Aorta (tissue), 5 donors: ENCODE measurements at regions not wholly inside any gene's neighbourhood (a gene's known extent, or its start where the extent isn't known, plus 50 kb on each side); places are given as distances from the start of the nearest gene placed in this dataset.
"Not testable (repeated sequence)": the region's sequence is repeated elsewhere in the genome, so short reads cannot be mapped to it uniquely, and the experiment has no call there.

Experiments
- ATAC-seq: fragments of 200-7000 bp; cut with Tn5 transposase; one replicate; pipeline ENCODE4 v1.9.1; 2022; ENCODE audit warnings: moderate library complexity; ENCODE audit not compliant: low FRiP score
- DNase-seq, 2 donors: peaks; one replicate each; pipeline ENCODE4 v3.0.0-alpha.2; 2020
- H3K27ac ChIP-seq, 2 donors: one replicate each; pipeline ENCODE4 v1.5.1; 2013; ENCODE audit warnings: low read length in 2 of 2, mild to moderate bottlenecking in 2 of 2, moderate library complexity in 2 of 2, control low read depth in 1 of 2, inconsistent platforms in 1 of 2, low read depth in 1 of 2
- H3K27me3 ChIP-seq, 2 donors: one replicate each; pipeline ENCODE4 v1.6.1; 2013; ENCODE audit warnings: control low read depth in 1 of 2, low read length in 1 of 2, mild to moderate bottlenecking in 1 of 2, moderate library complexity in 1 of 2; ENCODE audit not compliant: insufficient read depth in 2 of 2, control insufficient read depth in 1 of 2
- H3K36me3 ChIP-seq, 2 donors: one replicate each; pipeline ENCODE4 v1.6.1; 2013; ENCODE audit warnings: control low read depth in 1 of 2, low read length in 1 of 2, mild to moderate bottlenecking in 1 of 2; ENCODE audit not compliant: insufficient read depth in 2 of 2, control insufficient read depth in 1 of 2
- H3K4me1 ChIP-seq, 2 donors: one replicate each; pipeline ENCODE4 v1.6.1; 2013; ENCODE audit warnings: low read length in 2 of 2, control low read depth in 1 of 2, mild to moderate bottlenecking in 1 of 2, moderate library complexity in 1 of 2; ENCODE audit not compliant: insufficient read depth in 2 of 2, control insufficient read depth in 1 of 2
- H3K4me3 ChIP-seq, 2 donors: one replicate each; pipeline ENCODE4 v1.5.1; 2013; ENCODE audit warnings: low read length in 2 of 2, control low read depth in 1 of 2, mild to moderate bottlenecking in 1 of 2
- H3K9me3 ChIP-seq: one replicate; pipeline ENCODE4 v1.6.1; 2013; ENCODE audit warnings: mild to moderate bottlenecking, low read length; ENCODE audit not compliant: control insufficient read depth
- WGBS, 2 donors: extraction: QIAGEN DNeasy Blood & Tissue Kit; methylation state at CpG; one replicate each; pipeline ENCODE4 v1.1.7; 2013; 5-methylcytosine and 5-hydroxymethylcytosine counted together
- intact Hi-C, 2 donors: fragments of 100-400 bp; cut with DNase I; formaldehyde crosslinking; loops; one replicate each; pipeline versions ENCODE4 v1.14.2 to v1.15.0; 2022
- donor health status: healthy with polysubstance abuse.
- donor health status: Bipolar disorder and iron deficiency.
- donor health status: DM: no; HTN: no; CAD: no.
- donor health status: DM: no; HTN: no; CAD: no.
- donor health status: DM: yes; HTN: yes; CAD: no.

DNA sequence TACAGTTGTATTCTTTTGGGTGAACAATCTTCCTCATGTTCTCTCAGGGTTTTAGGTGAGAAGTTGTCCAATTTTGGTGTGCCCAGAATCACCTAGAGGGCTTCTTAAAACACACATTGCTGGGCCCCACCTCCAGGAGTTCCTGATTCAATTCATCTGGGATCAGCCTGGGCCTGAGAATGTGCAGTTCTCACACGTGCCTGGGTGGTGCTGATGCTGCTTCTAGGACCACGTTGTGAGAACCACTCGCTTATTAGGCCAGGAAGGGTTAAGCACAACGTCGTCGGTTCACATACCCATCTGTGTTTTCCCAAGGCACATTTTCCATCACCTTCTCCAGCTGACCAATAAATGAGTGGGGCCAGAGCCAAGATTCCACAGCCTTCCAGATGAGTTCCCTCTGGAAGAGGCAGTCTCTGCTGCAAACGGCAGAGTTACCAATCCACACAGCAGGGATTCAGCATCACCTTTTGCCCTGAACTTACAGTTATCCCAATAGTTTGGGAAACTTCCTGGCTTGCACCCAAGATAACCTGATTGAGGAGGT is 277.7 kb upstream of the HNRNPA3 start:
- 11 to 22% methylated on average over 7 of the region's 7 CpGs for WGBS, 2 donors
- Histone ChIP-seq H3K4me1 (no peaks in the 10 kb centered on the region), H3K27me3 (peaks cover 0 to 2% of the 10 kb centered on the region in 2 donors), H3K9me3 (no peaks in the 10 kb centered on the region), H3K36me3 (no peaks in the 10 kb centered on the region), H3K4me3 (no peak overlapping the region), H3K27ac (no peak overlapping the region)
- DNase-seq (no peak), ATAC-seq (no peak)
- intact Hi-C loops, result no loop called here

DNA sequence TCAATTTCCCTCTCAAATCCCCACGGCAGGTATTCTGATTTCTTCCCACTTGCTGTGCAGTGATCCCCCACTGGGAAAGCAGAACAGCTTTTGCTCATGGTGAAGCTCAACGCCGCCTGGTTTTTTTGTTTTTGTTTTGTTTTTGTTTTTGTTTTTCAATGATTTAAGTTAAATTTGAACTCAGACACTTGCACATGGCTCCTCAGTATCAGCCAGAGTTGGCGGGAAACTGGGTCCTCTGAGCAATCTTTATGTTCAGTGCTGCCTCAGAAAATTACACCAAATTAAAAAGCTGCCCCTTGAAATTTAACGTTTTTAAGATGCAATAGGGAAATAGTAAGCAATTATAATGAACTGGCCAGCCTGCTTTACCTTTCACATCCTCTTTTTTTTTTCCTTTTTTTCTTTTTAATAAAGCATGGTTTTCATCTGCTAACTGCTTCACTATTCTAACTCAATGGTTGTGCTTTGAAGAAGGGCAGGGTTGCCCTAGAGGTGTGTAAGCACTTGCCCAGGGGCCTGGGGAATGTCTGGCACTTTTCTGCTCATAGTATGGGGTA is 277.0 kb upstream of the HNRNPA3 start:
- H3K4me3 ChIP-seq, result no peak overlapping the region
- H3K36me3 ChIP-seq, result no peaks in the 10 kb centered on the region
- ATAC-seq (no peak), DNase-seq (no peak)
- H3K9me3 ChIP-seq, result no peaks in the 10 kb centered on the region
- H3K27me3 ChIP-seq, result peaks cover 0 to 2% of the 10 kb centered on the region in 2 donors
- H3K4me1 ChIP-seq, result no peaks in the 10 kb centered on the region
- intact Hi-C loops, result no loop called here
- H3K27ac ChIP-seq, result no peak overlapping the region
- 63 to 72% methylated on average over 5 of the region's 5 CpGs for WGBS, 2 donors

DNA sequence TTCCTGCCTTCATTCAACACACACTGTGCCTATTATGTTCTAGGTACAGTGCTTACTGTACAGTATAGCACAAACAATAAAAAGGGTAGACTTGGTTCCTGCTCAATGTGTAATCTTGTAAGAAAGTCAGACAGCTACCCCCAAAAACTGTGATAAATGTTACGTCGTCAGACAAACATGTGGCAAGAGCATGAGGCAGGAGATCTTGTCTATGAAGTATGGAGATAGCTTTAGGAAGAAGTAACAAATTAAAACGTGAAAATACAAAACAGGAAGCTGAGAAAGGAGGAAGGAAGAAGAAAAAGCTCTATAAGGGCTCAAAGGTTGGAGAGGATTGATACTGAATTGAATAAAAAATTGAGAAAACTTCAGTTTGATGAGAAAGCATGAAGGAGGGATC is 276.2 kb upstream of the HNRNPA3 start:
- intact Hi-C loops, result no loop called here
- Histone ChIP-seq H3K4me1 (no peaks in the 10 kb centered on the region), H3K4me3 (no peak overlapping the region), H3K27ac (no peak overlapping the region), H3K9me3 (no peaks in the 10 kb centered on the region), H3K27me3 (peaks cover 0 to 2% of the 10 kb centered on the region in 2 donors), H3K36me3 (no peaks in the 10 kb centered on the region)
- ATAC-seq (no peak), DNase-seq (no peak)
- 57% methylated on average over 3 of the region's 3 CpGs for WGBS, 2 donors

DNA sequence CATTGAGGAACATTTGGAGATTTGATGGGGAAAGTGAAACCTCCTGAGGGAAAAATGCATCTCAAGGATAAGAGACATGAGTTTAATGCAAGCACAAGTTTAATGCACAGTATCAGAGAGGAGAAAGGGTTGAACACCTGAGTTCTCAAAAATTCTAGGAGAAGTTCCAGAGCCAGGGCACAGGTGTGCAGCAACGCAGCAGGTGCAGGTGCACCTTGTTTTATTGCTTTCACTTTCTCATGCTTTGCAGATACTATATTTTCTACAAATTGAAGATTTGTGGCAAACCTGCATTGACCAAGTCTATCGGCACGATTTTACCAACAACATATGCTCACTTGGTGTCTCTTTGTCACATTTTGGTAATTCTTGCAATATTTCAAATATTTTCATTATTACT is 267.6 kb upstream of the HNRNPA3 start:
- Histone ChIP-seq H3K4me3 (no peak overlapping the region), H3K9me3 (peaks cover 1% of the 10 kb centered on the region), H3K27me3 (no peaks in the 10 kb centered on the region), H3K4me1 (no peaks in the 10 kb centered on the region), H3K36me3 (no peaks in the 10 kb centered on the region), H3K27ac (no peak overlapping the region)
- ATAC-seq (no peak), DNase-seq (no peak)
- intact Hi-C loops, result no loop called here
- 86 to 90% methylated on average over 3 of the region's 3 CpGs for WGBS, 2 donors

GRCh38 chr2:176947754-176948153 is 264.8 kb upstream of the HNRNPA3 start:
- Histone ChIP-seq H3K27ac (no peak overlapping the region), H3K4me1 (no peaks in the 10 kb centered on the region), H3K9me3 (peaks cover 3% of the 10 kb centered on the region), H3K36me3 (no peaks in the 10 kb centered on the region), H3K4me3 (no peak overlapping the region), H3K27me3 (no peaks in the 10 kb centered on the region)
- intact Hi-C loops, result no loop called here
- no peak for DNase-seq
- no peak for ATAC-seq
- whole genome bisulfite sequencing, 2 donors, result 77% methylated on average over 1 of the region's 1 CpG

- H3K27me3 ChIP-seq, H3K27ac ChIP-seq, H3K4me3 ChIP-seq, H3K36me3 ChIP-seq, ATAC-seq, H3K9me3 ChIP-seq, intact Hi-C loops, H3K4me1 ChIP-seq, DNase-seq: not testable (repeated sequence)
- 93 to 96% methylated on average over 3 of the region's 3 CpGs for WGBS, 2 donors
These were observed 261.4 kb upstream of the HNRNPA3 start for GRCh38 chr2:176951218-176951617.

DNA sequence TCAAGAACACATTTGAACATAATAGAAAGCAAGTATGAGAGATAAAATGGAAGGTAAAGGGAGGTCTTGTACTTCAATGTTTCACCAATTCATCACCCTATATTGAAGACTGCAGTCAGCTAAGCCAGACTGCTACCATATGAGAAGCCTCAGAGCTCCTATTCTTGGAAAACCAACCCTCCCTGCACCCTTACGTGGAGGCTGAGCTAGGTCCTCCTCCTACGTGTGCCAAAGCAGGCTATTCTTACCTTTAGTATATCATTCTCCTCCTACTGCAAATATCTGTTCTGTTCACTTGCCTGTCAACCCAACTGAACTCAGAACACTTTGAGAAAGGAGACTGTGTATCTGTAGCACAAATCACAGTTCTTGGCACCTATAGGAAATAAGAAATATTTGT is 255.8 kb upstream of the HNRNPA3 start:
- Histone ChIP-seq H3K27ac (no peak overlapping the region), H3K4me3 (no peak overlapping the region), H3K27me3 (no peaks in the 10 kb centered on the region), H3K36me3 (no peaks in the 10 kb centered on the region), H3K4me1 (no peaks in the 10 kb centered on the region), H3K9me3 (no peaks in the 10 kb centered on the region)
- ATAC-seq (no peak), DNase-seq (no peak)
- 45 to 51% methylated on average over 2 of the region's 2 CpGs for WGBS, 2 donors
- intact Hi-C loops, result no loop called here

DNA sequence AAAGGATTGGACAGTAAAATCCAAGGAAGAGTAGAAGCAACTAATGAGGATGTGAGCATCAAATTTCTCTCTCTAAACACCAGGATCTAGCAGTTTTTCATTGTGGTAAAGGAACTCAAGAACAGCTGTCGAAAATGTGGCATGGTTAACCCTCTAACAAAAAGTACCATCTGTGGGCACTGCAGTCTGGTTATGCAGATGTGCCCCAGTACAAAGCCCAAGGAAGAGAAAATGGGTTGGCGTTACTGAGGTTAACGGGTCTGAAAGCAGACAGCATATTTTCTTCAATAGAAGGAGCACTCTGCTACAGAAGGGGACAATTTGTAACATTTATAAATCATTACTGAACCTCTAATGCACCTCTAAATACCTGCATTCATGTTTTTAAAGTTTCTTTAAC is 253.0 kb upstream of the HNRNPA3 start:
- Histone ChIP-seq H3K27me3 (peaks cover 0 to 2% of the 10 kb centered on the region in 2 donors), H3K36me3 (no peaks in the 10 kb centered on the region), H3K9me3 (no peaks in the 10 kb centered on the region), H3K4me3 (no peak overlapping the region), H3K27ac (no peak overlapping the region), H3K4me1 (no peaks in the 10 kb centered on the region)
- WGBS, 2 donors, result 70 to 74% methylated on average over 3 of the region's 3 CpGs
- no peak for ATAC-seq
- intact Hi-C loops, result no loop called here
- no peak for DNase-seq

DNA sequence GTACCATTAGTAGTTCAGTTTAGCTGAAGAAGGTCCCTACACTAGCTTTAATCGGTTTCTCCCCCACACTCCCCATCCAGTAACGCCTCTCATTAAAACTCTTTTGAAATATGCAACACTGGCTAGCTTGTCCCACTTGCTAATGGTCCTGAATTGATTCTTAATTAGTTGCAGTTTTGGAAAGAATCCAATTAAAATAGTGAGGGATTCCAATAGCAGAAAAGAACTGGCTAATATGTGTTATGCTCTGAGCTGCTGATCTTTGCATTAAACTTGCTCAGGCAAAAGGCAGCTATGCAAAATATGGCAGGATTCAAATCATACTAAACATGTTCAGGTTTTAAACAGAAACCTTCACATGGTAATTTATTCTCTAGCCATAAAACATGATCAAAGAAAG is 252.5 kb upstream of the HNRNPA3 start:
- ATAC-seq, result no peak
- Histone ChIP-seq H3K27me3 (peaks cover 0 to 2% of the 10 kb centered on the region in 2 donors), H3K9me3 (no peaks in the 10 kb centered on the region), H3K27ac (no peak overlapping the region), H3K4me1 (no peaks in the 10 kb centered on the region), H3K36me3 (no peaks in the 10 kb centered on the region), H3K4me3 (no peak overlapping the region)
- no peak for DNase-seq
- WGBS, 2 donors, result 83 to 88% methylated on average over 2 of the region's 2 CpGs
- intact Hi-C loops, result no loop called here
